Fibroblast of lung (primary cell): ENCODE measurements at regions not wholly inside any gene's neighbourhood (a gene's known extent, or its start where the extent isn't known, plus 50 kb on each side); places are given as distances from the start of the nearest gene placed in this dataset.

Experiments used
- DNase-seq, 2 donors: peaks; one replicate each; pipeline versions ENCODE4 v3.0.0 to v3.0.0-alpha.2; 2010; ENCODE audit warnings: low read depth in 2 of 2
- H2AFZ ChIP-seq: 2 replicates; pipeline ENCODE4 v1.5.1; 2012; ENCODE audit warnings: low read length, control low read depth, inconsistent platforms
- H3K27ac ChIP-seq: 2 replicates; pipeline ENCODE4 v1.5.1; 2011; ENCODE audit warnings: low read length, control low read depth; ENCODE audit not compliant: insufficient read depth
- H3K27me3 ChIP-seq: 2 replicates; pipeline ENCODE4 v1.5.1; 2011; ENCODE audit warnings: mild to moderate bottlenecking, low read length; ENCODE audit not compliant: control insufficient read depth, insufficient read depth
- H3K36me3 ChIP-seq: 2 replicates; pipeline ENCODE4 v1.5.1; 2011; ENCODE audit warnings: low read length; ENCODE audit not compliant: control insufficient read depth, insufficient read depth
- H3K4me1 ChIP-seq: 2 replicates; pipeline ENCODE4 v1.5.1; 2011; ENCODE audit warnings: low read length; ENCODE audit not compliant: control insufficient read depth, insufficient read depth; ENCODE audit errors: extremely low read depth
- H3K4me2 ChIP-seq: 2 replicates; pipeline ENCODE4 v1.5.1; 2011; ENCODE audit warnings: low read length, control low read depth; ENCODE audit not compliant: insufficient read depth; ENCODE audit errors: extremely low read depth
- H3K4me3 ChIP-seq, 4 experiments: fragments of 200-600 bp in 1 of 4; sonication (generic) in 1 of 4; replicated peaks in 1 of 4; 2 replicates each; pipeline ENCODE4 v1.5.1; 2011 to 2016; ENCODE audit warnings: low read length in 4 of 4, low read depth in 3 of 4, mild to moderate bottlenecking in 3 of 4, control low read depth in 2 of 4, inconsistent platforms in 1 of 4, mixed read lengths in 1 of 4; ENCODE audit not compliant: insufficient read depth in 1 of 4; ENCODE audit errors: control extremely low read depth in 1 of 4
- H3K79me2 ChIP-seq: 2 replicates; pipeline ENCODE4 v1.5.1; 2012; ENCODE audit warnings: mild to moderate bottlenecking, low read length, inconsistent platforms; ENCODE audit not compliant: control insufficient read depth, insufficient read depth
- H3K9ac ChIP-seq: 2 replicates; pipeline ENCODE4 v1.5.1; 2011; ENCODE audit warnings: mild to moderate bottlenecking, low read length, control low read depth; ENCODE audit not compliant: insufficient read depth
- H3K9me3 ChIP-seq: 2 replicates; pipeline ENCODE4 v1.5.1; 2012; ENCODE audit warnings: low read depth, low read length; ENCODE audit not compliant: control insufficient read depth, insufficient read depth
- H4K20me1 ChIP-seq: 2 replicates; pipeline ENCODE4 v1.5.1; 2011; ENCODE audit warnings: low read length; ENCODE audit not compliant: control insufficient read depth, insufficient read depth; ENCODE audit errors: extremely low read depth
- CTCF ChIP-seq, 2 donors: IDR thresholded peaks in 1 of 2; conservative IDR thresholded peaks in 1 of 2; 1 replicate in 1 of 2; 2 replicates in 1 of 2; pipeline ENCODE4 v1.5.1; 2011 to 2012; ENCODE audit warnings: low read length in 2 of 2, control low read depth in 1 of 2, inconsistent platforms in 1 of 2, low read depth in 1 of 2, mild to moderate bottlenecking in 1 of 2
- EZH2 ChIP-seq: IDR thresholded peaks from 2 replicates; pipeline ENCODE4 v1.5.1; 2012; ENCODE audit warnings: low read length, control low read depth, mild to moderate bottlenecking; ENCODE audit errors: missing control alignments

GRCh38 chr12:91874086-91874865, 271.4 kb downstream of the BTG1 start:
- no peak overlapping the region for H2AFZ ChIP-seq
- no peaks in the 10 kb centered on the region for H3K36me3 ChIP-seq
- TF ChIP-seq EZH2 (no peak), CTCF (conservative IDR thresholded peaks at IDR 0.05 in 1 of 2, IDR thresholded peaks at IDR 0.05 in 1 of 2; ENCODE audit: low read depth in 1 of 2, low read length in 2 of 2) (no peak)
- no peaks in the 10 kb centered on the region for H3K9me3 ChIP-seq
- H3K9ac ChIP-seq, result no peak overlapping the region
- no peak for DNase-seq
- no peak overlapping the region for H3K27ac ChIP-seq
- H3K79me2 ChIP-seq, result no peaks in the 10 kb centered on the region
- no peak overlapping the region for H3K4me3 ChIP-seq
- H3K27me3 ChIP-seq, result no peaks in the 10 kb centered on the region
- H3K4me1 ChIP-seq, result no peaks in the 10 kb centered on the region
- no peak overlapping the region for H3K4me2 ChIP-seq
- H4K20me1 ChIP-seq, result no peaks in the 10 kb centered on the region

- Histone ChIP-seq H3K4me2 (no peak overlapping the region), H4K20me1 (no peaks in the 10 kb centered on the region), H3K4me3 (no peak overlapping the region), H2AFZ (no peak overlapping the region), H3K9ac (no peak overlapping the region), H3K36me3 (no peaks in the 10 kb centered on the region), H3K9me3 (no peaks in the 10 kb centered on the region), H3K79me2 (no peaks in the 10 kb centered on the region), H3K27ac (no peak overlapping the region), H3K4me1 (no peaks in the 10 kb centered on the region), H3K27me3 (no peaks in the 10 kb centered on the region)
- TF ChIP-seq CTCF (conservative IDR thresholded peaks at IDR 0.05 in 1 of 2, IDR thresholded peaks at IDR 0.05 in 1 of 2; ENCODE audit: low read depth in 1 of 2, low read length in 2 of 2) (no peak), EZH2 (no peak)
- DNase-seq, result no peak
Measured at GRCh38 chr12:91871751-91872150, 273.9 kb downstream of the BTG1 start.

- Histone ChIP-seq H3K27me3 (no peaks in the 10 kb centered on the region), H3K9me3 (no peaks in the 10 kb centered on the region), H3K27ac (no peak overlapping the region), H3K4me3 (no peak overlapping the region), H3K9ac (no peak overlapping the region), H3K36me3 (no peaks in the 10 kb centered on the region), H3K4me2 (no peak overlapping the region), H4K20me1 (no peaks in the 10 kb centered on the region), H3K4me1 (no peaks in the 10 kb centered on the region), H2AFZ (no peak overlapping the region), H3K79me2 (no peaks in the 10 kb centered on the region)
- DNase-seq, result no peak
- TF ChIP-seq CTCF (conservative IDR thresholded peaks at IDR 0.05 in 1 of 2, IDR thresholded peaks at IDR 0.05 in 1 of 2; ENCODE audit: low read depth in 1 of 2, low read length in 2 of 2) (no peak), EZH2 (no peak)
Measured at GRCh38 chr12:91870872-91871707, 274.6 kb downstream of the BTG1 start.
